ENCODE measurements at regions not wholly inside any gene's neighbourhood (a gene's known extent, or its start where the extent isn't known, plus 50 kb on each side); places are given as distances from the start of the nearest gene placed in this dataset.

- no peak for DNase-seq
- no peaks in the 10 kb centered on the region for H3K27me3 ChIP-seq
- no peaks in the 10 kb centered on the region for H3K9me3 ChIP-seq
- no peaks in the 10 kb centered on the region for H3K4me1 ChIP-seq
- H3K27ac ChIP-seq: no peak overlapping the region
- intact Hi-C loops (cut with DNase I; ENCODE audit: low total_unique reads): no loop called here
- no peaks in the 10 kb centered on the region for H3K36me3 ChIP-seq (ENCODE audit: low read depth, missing control alignments)
- WGBS, 2 donors: 74 to 92% methylated on average over 2 of the region's 2 CpGs
- H3K4me3 ChIP-seq: no peak overlapping the region
- TF ChIP-seq POLR2A (IDR thresholded peaks at IDR 0.05): no peak
- TF ChIP-seq CTCF (IDR thresholded peaks at IDR 0.05): no peak
Measured at GRCh38 chr10:36342781-36343180, 700.7 kb upstream of the FZD8 start.

GRCh38 chr10:36341471-36341870, 699.4 kb upstream of the FZD8 start:
- TF ChIP-seq CTCF (IDR thresholded peaks at IDR 0.05): no peak
- TF ChIP-seq POLR2A (IDR thresholded peaks at IDR 0.05): no peak
- H3K27me3 ChIP-seq: no peaks in the 10 kb centered on the region
- DNase-seq: no peak
- 90 to 98% methylated on average over 1 of the region's 1 CpG for WGBS, 2 donors
- no peaks in the 10 kb centered on the region for H3K4me1 ChIP-seq
- H3K27ac ChIP-seq: no peak overlapping the region
- no peaks in the 10 kb centered on the region for H3K9me3 ChIP-seq
- no peak overlapping the region for H3K4me3 ChIP-seq
- intact Hi-C loops (cut with DNase I; ENCODE audit: low total_unique reads): no loop called here
- no peaks in the 10 kb centered on the region for H3K36me3 ChIP-seq (ENCODE audit: low read depth, missing control alignments)

- no peak for DNase-seq
- H3K4me1 ChIP-seq: no peaks in the 10 kb centered on the region
- no peaks in the 10 kb centered on the region for H3K27me3 ChIP-seq
- WGBS, 2 donors: 92 to 96% methylated on average over 2 of the region's 2 CpGs
- intact Hi-C loops (cut with DNase I; ENCODE audit: low total_unique reads): no loop called here
- no peak overlapping the region for H3K4me3 ChIP-seq
- TF ChIP-seq POLR2A (IDR thresholded peaks at IDR 0.05): no peak
- H3K9me3 ChIP-seq: no peaks in the 10 kb centered on the region
- no peak overlapping the region for H3K27ac ChIP-seq
- H3K36me3 ChIP-seq (ENCODE audit: low read depth, missing control alignments): no peaks in the 10 kb centered on the region
Measured at GRCh38 chr10:36336315-36336714, 694.2 kb upstream of the FZD8 start.

- Histone ChIP-seq H3K4me1 (no peaks in the 10 kb centered on the region), H3K4me3 (no peak overlapping the region), H3K27me3 (no peaks in the 10 kb centered on the region), H3K36me3 (ENCODE audit: low read depth, missing control alignments) (no peaks in the 10 kb centered on the region), H3K9me3 (no peaks in the 10 kb centered on the region), H3K27ac (no peak overlapping the region)
- no peak for DNase-seq
- 78 to 81% methylated on average over 2 of the region's 2 CpGs for WGBS, 2 donors
- TF ChIP-seq CTCF (IDR thresholded peaks at IDR 0.05) (no peak), POLR2A (IDR thresholded peaks at IDR 0.05) (no peak)
- intact Hi-C loops (cut with DNase I; ENCODE audit: low total_unique reads): no loop called here
Measured at GRCh38 chr10:36333446-36333845, 691.4 kb upstream of the FZD8 start.

- 92 to 96% methylated on average over 3 of the region's 3 CpGs for WGBS, 2 donors
- no peak overlapping the region for H3K4me3 ChIP-seq
- intact Hi-C loops (cut with DNase I; ENCODE audit: low total_unique reads): no loop called here
- H3K9me3 ChIP-seq: no peaks in the 10 kb centered on the region
- H3K27ac ChIP-seq: no peak overlapping the region
- TF ChIP-seq POLR2A (IDR thresholded peaks at IDR 0.05) (no peak), CTCF (IDR thresholded peaks at IDR 0.05) (no peak)
- no peaks in the 10 kb centered on the region for H3K4me1 ChIP-seq
- no peak for DNase-seq
- no peaks in the 10 kb centered on the region for H3K27me3 ChIP-seq
- no peaks in the 10 kb centered on the region for H3K36me3 ChIP-seq (ENCODE audit: low read depth, missing control alignments)
Measured at GRCh38 chr10:36332926-36333325, 690.8 kb upstream of the FZD8 start.
